H9 (cell line): ENCODE measurements at regions not wholly inside any gene's neighbourhood (a gene's known extent, or its start where the extent isn't known, plus 50 kb on each side); places are given as distances from the start of the nearest gene placed in this dataset.

Experiments used
- DNase-seq: peaks from one replicate; pipeline ENCODE4 v3.0.0-alpha.2; 2017
- H2AFZ ChIP-seq: one replicate; pipeline ENCODE4 v1.6.1; 2013; ENCODE audit warnings: mild to moderate bottlenecking, low read length, control low read depth, moderate library complexity
- H2AK5ac ChIP-seq: 2 replicates; pipeline ENCODE4 v1.6.1; 2013; ENCODE audit warnings: low read length, control low read depth, mixed read lengths; ENCODE audit not compliant: insufficient read length
- H2BK120ac ChIP-seq: one replicate; pipeline ENCODE4 v1.6.1; 2013; ENCODE audit warnings: low read depth, mild to moderate bottlenecking, low read length, control low read depth, inconsistent platforms; ENCODE audit not compliant: poor library complexity, severe bottlenecking
- H2BK12ac ChIP-seq: 2 replicates; pipeline ENCODE4 v1.6.1; 2013; ENCODE audit warnings: low read length, control low read depth, mixed read lengths, low read depth; ENCODE audit not compliant: insufficient read length
- H2BK15ac ChIP-seq: 2 replicates; pipeline ENCODE4 v1.6.1; 2013; ENCODE audit warnings: low read depth, low read length, control low read depth
- H2BK20ac ChIP-seq: one replicate; pipeline ENCODE4 v1.6.1; 2013; ENCODE audit warnings: low read depth, mild to moderate bottlenecking, low read length, control low read depth, inconsistent platforms; ENCODE audit not compliant: poor library complexity, severe bottlenecking
- H2BK5ac ChIP-seq: 2 replicates; pipeline ENCODE4 v1.6.1; 2013; ENCODE audit warnings: low read length, control low read depth, mixed read lengths; ENCODE audit not compliant: insufficient read length
- H3K14ac ChIP-seq: 2 replicates; pipeline ENCODE4 v1.6.1; 2013; ENCODE audit warnings: low read length, control low read depth; ENCODE audit not compliant: insufficient read depth
- H3K18ac ChIP-seq: 2 replicates; pipeline ENCODE4 v1.6.1; 2013; ENCODE audit warnings: low read depth, mild to moderate bottlenecking, mixed read lengths, low read length, control low read depth; ENCODE audit not compliant: insufficient read length
- H3K23ac ChIP-seq: 2 replicates; pipeline ENCODE4 v1.6.1; 2013; ENCODE audit warnings: low read length, control low read depth, mixed read lengths, low read depth; ENCODE audit not compliant: insufficient read length
- H3K23me2 ChIP-seq: 2 replicates; pipeline ENCODE4 v1.6.1; 2013; ENCODE audit warnings: low read depth, mild to moderate bottlenecking, mixed read lengths, low read length, control low read depth; ENCODE audit not compliant: insufficient read length, poor library complexity, severe bottlenecking
- H3K27ac ChIP-seq: 2 replicates; pipeline ENCODE4 v1.5.1; 2013; ENCODE audit warnings: low read length, control low read depth, mixed read lengths, low read depth; ENCODE audit not compliant: insufficient read length
- H3K27me3 ChIP-seq: 2 replicates; pipeline ENCODE4 v1.6.1; 2013; ENCODE audit warnings: low read length, control low read depth, inconsistent platforms; ENCODE audit not compliant: insufficient read depth
- H3K4ac ChIP-seq: 2 replicates; pipeline ENCODE4 v1.6.1; 2013; ENCODE audit warnings: low read depth, mild to moderate bottlenecking, control low read depth, inconsistent platforms, low read length, moderate library complexity
- H3K4me1 ChIP-seq: 2 replicates; pipeline ENCODE4 v1.6.1; 2013; ENCODE audit warnings: low read length, control low read depth, inconsistent platforms; ENCODE audit not compliant: insufficient read depth
- H3K4me2 ChIP-seq: 2 replicates; pipeline ENCODE4 v1.6.1; 2013; ENCODE audit warnings: low read length, control low read depth, mixed read lengths; ENCODE audit not compliant: insufficient read length, insufficient read depth
- H3K56ac ChIP-seq: 2 replicates; pipeline ENCODE4 v1.6.1; 2013; ENCODE audit warnings: low read depth, mild to moderate bottlenecking, mixed read lengths, low read length, control low read depth; ENCODE audit not compliant: insufficient read length
- H3K79me1 ChIP-seq: 2 replicates; pipeline ENCODE4 v1.6.1; 2013; ENCODE audit warnings: low read depth, mild to moderate bottlenecking, moderate library complexity, low read length, control low read depth, inconsistent platforms; ENCODE audit not compliant: insufficient read depth, poor library complexity, severe bottlenecking
- H3K79me2 ChIP-seq: 2 replicates; pipeline ENCODE4 v1.6.1; 2013; ENCODE audit warnings: low read length, control low read depth, inconsistent platforms; ENCODE audit not compliant: insufficient read depth
- H3K9ac ChIP-seq: 2 replicates; pipeline ENCODE4 v1.6.1; 2013; ENCODE audit warnings: low read length, control low read depth, mixed read lengths; ENCODE audit not compliant: insufficient read length; ENCODE audit errors: extremely low read depth
- H3K9me3 ChIP-seq: one replicate; pipeline ENCODE4 v1.6.1; 2013; ENCODE audit warnings: low read depth, low read length, inconsistent platforms; ENCODE audit not compliant: control insufficient read depth
- H3T11ph ChIP-seq: one replicate; pipeline ENCODE4 v1.6.1; 2013; ENCODE audit warnings: mild to moderate bottlenecking, low read length, control low read depth, inconsistent platforms
- H4K20me1 ChIP-seq: one replicate; pipeline ENCODE4 v1.6.1; 2013; ENCODE audit not compliant: control insufficient read depth, insufficient read length, insufficient read depth
- H4K5ac ChIP-seq: 2 replicates; pipeline ENCODE4 v1.6.1; 2013; ENCODE audit warnings: low read depth, mild to moderate bottlenecking, mixed read lengths, low read length, control low read depth; ENCODE audit not compliant: insufficient read length
- H4K8ac ChIP-seq: replicated peaks from 2 replicates; pipeline ENCODE4 v1.6.1; 2013; ENCODE audit warnings: low read length, control low read depth, mixed read lengths, low read depth; ENCODE audit not compliant: insufficient read length
- H4K91ac ChIP-seq: 2 replicates; pipeline ENCODE4 v1.6.1; 2013; ENCODE audit warnings: low read depth, mild to moderate bottlenecking, moderate library complexity, mixed read lengths, low read length, control low read depth; ENCODE audit not compliant: insufficient read length
- H3K27ac Mint-ChIP-seq, 3 experiments: 2 replicates in 2 of 3; 3 replicates in 1 of 3; pipeline ENCODE4 v1.8.0; 2020 to 2021; ENCODE audit warnings: mixed read lengths in 3 of 3, mild to moderate bottlenecking in 1 of 3, moderate library complexity in 1 of 3
- H3K27me3 Mint-ChIP-seq: 2 replicates; pipeline ENCODE4 v1.8.0; 2021; ENCODE audit warnings: low read depth, mild to moderate bottlenecking, moderate library complexity, mixed read lengths
- H3K36me3 Mint-ChIP-seq, 3 experiments: 2 replicates in 2 of 3; 3 replicates in 1 of 3; pipeline ENCODE4 v1.8.0; 2020 to 2021; ENCODE audit warnings: low read depth in 3 of 3, mixed read lengths in 3 of 3; ENCODE audit not compliant: insufficient read depth in 1 of 3
- H3K4me1 Mint-ChIP-seq, 2 experiments: 2 replicates each; pipeline ENCODE4 v1.8.0; 2020; ENCODE audit warnings: mixed read lengths in 2 of 2
- H3K4me3 Mint-ChIP-seq, 2 experiments: 2 replicates in 1 of 2; 3 replicates in 1 of 2; pipeline ENCODE4 v1.8.0; 2020 to 2021; ENCODE audit warnings: mild to moderate bottlenecking in 2 of 2, mixed read lengths in 2 of 2, moderate library complexity in 1 of 2
- H3K9me3 Mint-ChIP-seq, 2 experiments: 2 replicates in 1 of 2; 3 replicates in 1 of 2; pipeline ENCODE4 v1.8.0; 2020; ENCODE audit warnings: mild to moderate bottlenecking in 2 of 2, mixed read lengths in 2 of 2, moderate library complexity in 1 of 2
- WGBS: extraction: QIAGEN DNeasy Blood & Tissue Kit; methylation state at CpG from one replicate; pipeline ENCODE4 v1.1.7; 2013; ENCODE audit warnings: missing lambda C conversion rate, low lambda C conversion rate, mixed read lengths; ENCODE audit not compliant: insufficient read length; ENCODE audit errors: extremely low coverage; 5-methylcytosine and 5-hydroxymethylcytosine counted together
- TF ChIP-seq, protein P1 (sequence below): fragments of 200-600 bp; sonication (generic); conservative IDR thresholded peaks from 3 replicates; pipeline ENCODE4 v1.8.0; 2021; ENCODE audit warnings: antibody characterized with exemption, mild to moderate bottlenecking

- Mint-ChIP-seq H3K4me3 (no peak overlapping the region), H3K9me3 (no peaks in the 10 kb centered on the region), H3K4me1 (no peaks in the 10 kb centered on the region), H3K36me3 (no peaks in the 10 kb centered on the region; a peak in 1 of 7 replicates), H3K27me3 (no peaks in the 10 kb centered on the region), H3K27ac (no peak overlapping the region)
- H3K79me1 ChIP-seq, result no peaks in the 10 kb centered on the region
- no peaks in the 10 kb centered on the region for H3K9me3 ChIP-seq
- H3K4me2 ChIP-seq, result no peak overlapping the region
- H3K23ac ChIP-seq, result no peak overlapping the region
- WGBS, result no CpG with 5 or more reads among the region's 4 CpGs
- H2BK5ac ChIP-seq, result no peak overlapping the region
- H4K20me1 ChIP-seq, result no peaks in the 10 kb centered on the region
- no peak overlapping the region for H2BK20ac ChIP-seq
- H3K27me3 ChIP-seq, result no peaks in the 10 kb centered on the region
- H3T11ph ChIP-seq, result no peak overlapping the region
- no peak overlapping the region for H2BK12ac ChIP-seq
- no peak overlapping the region for H3K56ac ChIP-seq
- H2AFZ ChIP-seq, result no peak overlapping the region
- no peak overlapping the region for H3K18ac ChIP-seq
- no peaks in the 10 kb centered on the region for H3K4me1 ChIP-seq
- no peak overlapping the region for H4K91ac ChIP-seq
- H4K5ac ChIP-seq, result no peak overlapping the region
- TF ChIP-seq, protein P1, sequence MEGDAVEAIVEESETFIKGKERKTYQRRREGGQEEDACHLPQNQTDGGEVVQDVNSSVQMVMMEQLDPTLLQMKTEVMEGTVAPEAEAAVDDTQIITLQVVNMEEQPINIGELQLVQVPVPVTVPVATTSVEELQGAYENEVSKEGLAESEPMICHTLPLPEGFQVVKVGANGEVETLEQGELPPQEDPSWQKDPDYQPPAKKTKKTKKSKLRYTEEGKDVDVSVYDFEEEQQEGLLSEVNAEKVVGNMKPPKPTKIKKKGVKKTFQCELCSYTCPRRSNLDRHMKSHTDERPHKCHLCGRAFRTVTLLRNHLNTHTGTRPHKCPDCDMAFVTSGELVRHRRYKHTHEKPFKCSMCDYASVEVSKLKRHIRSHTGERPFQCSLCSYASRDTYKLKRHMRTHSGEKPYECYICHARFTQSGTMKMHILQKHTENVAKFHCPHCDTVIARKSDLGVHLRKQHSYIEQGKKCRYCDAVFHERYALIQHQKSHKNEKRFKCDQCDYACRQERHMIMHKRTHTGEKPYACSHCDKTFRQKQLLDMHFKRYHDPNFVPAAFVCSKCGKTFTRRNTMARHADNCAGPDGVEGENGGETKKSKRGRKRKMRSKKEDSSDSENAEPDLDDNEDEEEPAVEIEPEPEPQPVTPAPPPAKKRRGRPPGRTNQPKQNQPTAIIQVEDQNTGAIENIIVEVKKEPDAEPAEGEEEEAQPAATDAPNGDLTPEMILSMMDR, result no peak
- H4K8ac ChIP-seq, result no peak overlapping the region
- H3K9ac ChIP-seq, result no peak overlapping the region
- no peak overlapping the region for H3K27ac ChIP-seq
- no peak overlapping the region for H3K4ac ChIP-seq
- H2AK5ac ChIP-seq, result no peak overlapping the region
- H2BK120ac ChIP-seq, result no peak overlapping the region
- H2BK15ac ChIP-seq, result no peak overlapping the region
- no peaks in the 10 kb centered on the region for H3K23me2 ChIP-seq
- no peak overlapping the region for H3K14ac ChIP-seq
- H3K79me2 ChIP-seq, result no peaks in the 10 kb centered on the region
- no peak for DNase-seq
These were observed 151.4 kb upstream of the MAGI2 start for GRCh38 chr7:79604841-79605240.
